Caco-2 (cell line): ENCODE measurements at regions not wholly inside any gene's neighbourhood (a gene's known extent, or its start where the extent isn't known, plus 50 kb on each side); places are given as distances from the start of the nearest gene placed in this dataset.
A peak's percentile ranks its signal among the peaks of the same experiment; 100 is the strongest.

Source experiments
- BruUV-seq: library from RNA; stranded (reverse); fragments of 400-500 nt; replicated peaks from 2 replicates; lab custom pipeline; 2021; lab: Mats Ljungman, UMichigan
- CTCF ChIA-PET: fragments of 300-600 bp; sonication (Branson Sonifier 250); formaldehyde crosslinking; loops from one replicate; lab custom pipeline; 2022; ENCODE audit warnings: antibody characterized with exemption; lab: Charles Lee
- POLR2A ChIA-PET: fragments of 300-600 bp; sonication (Branson Sonifier 250); formaldehyde crosslinking; loops from one replicate; lab custom pipeline; 2022; ENCODE audit warnings: antibody characterized with exemption; lab: Charles Lee
- DNase-seq, 2 experiments: peaks; one replicate each; pipeline versions ENCODE4 v3.0.0 to v3.0.0-alpha.2; 2020 to 2022
- H3K27me3 ChIP-seq: replicated peaks from 2 replicates; pipeline ENCODE4 v1.6.0; 2011; ENCODE audit warnings: low read length; ENCODE audit not compliant: control insufficient read depth, insufficient read depth
- H3K36me3 ChIP-seq: 2 replicates; pipeline ENCODE4 v1.5.1; 2011; ENCODE audit warnings: low read length; ENCODE audit not compliant: control insufficient read depth, insufficient read depth
- H3K4me1 ChIP-seq: fragments of 250-450 bp; sonication (Bioruptor Pico); 2 replicates; pipeline ENCODE4 v1.5.1; 2020; ENCODE audit warnings: mild to moderate bottlenecking
- H3K4me3 ChIP-seq: 2 replicates; pipeline ENCODE4 v1.5.1; 2011; ENCODE audit warnings: low read depth, mild to moderate bottlenecking, control low read depth, low read length
- H3K9me3 ChIP-seq: fragments of 250-450 bp; sonication (Bioruptor Pico); 2 replicates; pipeline ENCODE4 v1.5.1; 2020; ENCODE audit warnings: mild to moderate bottlenecking, moderate library complexity
- H3K27ac Mint-ChIP-seq: one replicate; pipeline ENCODE4 v1.8.0; 2022; ENCODE audit warnings: mixed read lengths; ENCODE audit not compliant: unreplicated experiment
- H3K27me3 Mint-ChIP-seq: one replicate; pipeline ENCODE4 v1.8.0; 2022; ENCODE audit warnings: mixed read lengths; ENCODE audit not compliant: insufficient read depth, unreplicated experiment
- H3K36me3 Mint-ChIP-seq: one replicate; pipeline ENCODE4 v1.8.0; 2022; ENCODE audit warnings: mild to moderate bottlenecking, mixed read lengths; ENCODE audit not compliant: insufficient read depth, unreplicated experiment
- H3K4me1 Mint-ChIP-seq: one replicate; pipeline ENCODE4 v1.8.0; 2022; ENCODE audit warnings: low read depth, mixed read lengths; ENCODE audit not compliant: unreplicated experiment
- H3K4me3 Mint-ChIP-seq: one replicate; pipeline ENCODE4 v1.8.0; 2022; ENCODE audit warnings: mild to moderate bottlenecking, moderate library complexity, mixed read lengths; ENCODE audit not compliant: unreplicated experiment
- H3K9me3 Mint-ChIP-seq: one replicate; pipeline ENCODE4 v1.8.0; 2022; ENCODE audit warnings: mixed read lengths; ENCODE audit not compliant: unreplicated experiment
- CTCF ChIP-seq, 2 experiments: fragments of 200-600 bp in 1 of 2; IDR thresholded peaks; 1 replicate in 1 of 2; 2 replicates in 1 of 2; pipeline versions ENCODE4 v1.5.1 to v1.8.0; 2011 to 2022; ENCODE audit warnings: antibody characterized with exemption in 1 of 2, control low read depth in 1 of 2, inconsistent platforms in 1 of 2, low read depth in 1 of 2, low read length in 1 of 2, mild to moderate bottlenecking in 1 of 2, moderate library complexity in 1 of 2; ENCODE audit not compliant: insufficient read depth in 1 of 2, severe bottlenecking in 1 of 2, unreplicated experiment in 1 of 2
- intact Hi-C: fragments of 100-400 bp; cut with micrococcal nuclease; formaldehyde crosslinking; loops from one replicate; pipeline ENCODE4 v1.10.0; 2022; ENCODE audit not compliant: unreplicated experiment

GRCh38 chr9:12464400-12464799 is 228.8 kb upstream of the TYRP1 start:
- no peaks in the 10 kb centered on the region for H3K36me3 Mint-ChIP-seq
- H3K27me3 ChIP-seq: no peaks in the 10 kb centered on the region
- TF ChIP-seq CTCF (IDR thresholded peaks at IDR 0.05; ENCODE audit: insufficient read depth in 1 of 2, low read depth in 1 of 2, low read length in 1 of 2, severe bottlenecking in 1 of 2, unreplicated experiment in 1 of 2): no peak
- H3K27ac Mint-ChIP-seq: no peak overlapping the region
- no peaks in the 10 kb centered on the region for H3K36me3 ChIP-seq
- no peaks in the 10 kb centered on the region for H3K4me1 Mint-ChIP-seq
- H3K9me3 ChIP-seq: no peaks in the 10 kb centered on the region
- H3K4me3 ChIP-seq: no peak overlapping the region
- H3K27me3 Mint-ChIP-seq: peaks cover 7% of the 10 kb centered on the region
- ChIA-PET CTCF (no interaction called here), POLR2A (no interaction called here)
- no peak overlapping the region for H3K4me3 Mint-ChIP-seq
- no peaks in the 10 kb centered on the region for H3K4me1 ChIP-seq
- BruUV-seq: no TSS peak
- H3K9me3 Mint-ChIP-seq: no peaks in the 10 kb centered on the region
- intact Hi-C loops: no loop called here
- DNase-seq: no peak

GRCh38 chr9:12464910-12465512 is 228.2 kb upstream of the TYRP1 start:
- H3K27ac Mint-ChIP-seq: no peak overlapping the region
- ChIA-PET POLR2A (no interaction called here), CTCF (no interaction called here)
- no peaks in the 10 kb centered on the region for H3K9me3 ChIP-seq
- no peaks in the 10 kb centered on the region for H3K36me3 Mint-ChIP-seq
- H3K36me3 ChIP-seq: no peaks in the 10 kb centered on the region
- H3K9me3 Mint-ChIP-seq: no peaks in the 10 kb centered on the region
- no peak overlapping the region for H3K4me3 Mint-ChIP-seq
- TF ChIP-seq CTCF (IDR thresholded peaks at IDR 0.05; ENCODE audit: insufficient read depth in 1 of 2, low read depth in 1 of 2, low read length in 1 of 2, severe bottlenecking in 1 of 2, unreplicated experiment in 1 of 2): peak; percentile 38 to 41
- no peak overlapping the region for H3K4me3 ChIP-seq
- no peaks in the 10 kb centered on the region for H3K4me1 ChIP-seq
- DNase-seq: peak in 1 of 2 experiments; percentile 26
- no peaks in the 10 kb centered on the region for H3K4me1 Mint-ChIP-seq
- intact Hi-C loops: no loop called here
- peaks cover 9% of the 10 kb centered on the region for H3K27me3 Mint-ChIP-seq
- BruUV-seq: no TSS peak
- H3K27me3 ChIP-seq: no peaks in the 10 kb centered on the region

- H3K4me1 ChIP-seq: no peaks in the 10 kb centered on the region
- Mint-ChIP-seq H3K27me3 (peaks cover 6% of the 10 kb centered on the region), H3K36me3 (no peaks in the 10 kb centered on the region), H3K4me3 (no peak overlapping the region), H3K4me1 (no peaks in the 10 kb centered on the region), H3K27ac (no peak overlapping the region), H3K9me3 (no peaks in the 10 kb centered on the region)
- H3K9me3 ChIP-seq: no peaks in the 10 kb centered on the region
- no peak overlapping the region for H3K4me3 ChIP-seq
- ChIA-PET POLR2A (no interaction called here), CTCF (no interaction called here)
- H3K36me3 ChIP-seq: no peaks in the 10 kb centered on the region
- intact Hi-C loops: no loop called here
- no TSS peak for BruUV-seq
- H3K27me3 ChIP-seq: no peaks in the 10 kb centered on the region
- no peak for DNase-seq
- TF ChIP-seq CTCF (IDR thresholded peaks at IDR 0.05; ENCODE audit: insufficient read depth in 1 of 2, low read depth in 1 of 2, low read length in 1 of 2, severe bottlenecking in 1 of 2, unreplicated experiment in 1 of 2): no peak
Measured at GRCh38 chr9:12469084-12469483, 224.1 kb upstream of the TYRP1 start.
